ENCODE measurements at regions not wholly inside any gene's neighbourhood (a gene's known extent, or its start where the extent isn't known, plus 50 kb on each side); places are given as distances from the start of the nearest gene placed in this dataset.

GRCh38 chr6:79423216-79423615 is 114.0 kb downstream of the LCA5 start:
- Histone ChIP-seq H3K4me1 (peaks cover 0 to 6% (median 0%) of the 10 kb centered on the region in 4 donors), H3K36me3 (no peaks in the 10 kb centered on the region), H3K27me3 (no peaks in the 10 kb centered on the region), H3K27ac (no peak overlapping the region), H3K4me3 (no peak overlapping the region), H3K9me3 (no peaks in the 10 kb centered on the region)
- no peak for DNase-seq (ENCODE audit: low spot score in 2 of 2)
- 61 to 62% methylated on average over 2 of the region's 2 CpGs for WGBS, 2 donors
- TF ChIP-seq CTCF (IDR thresholded peaks at IDR 0.05), result no peak
- TF ChIP-seq EP300 (IDR thresholded peaks at IDR 0.05), result no peak
- TF ChIP-seq POLR2A (IDR thresholded peaks at IDR 0.05), result no peak

DNA sequence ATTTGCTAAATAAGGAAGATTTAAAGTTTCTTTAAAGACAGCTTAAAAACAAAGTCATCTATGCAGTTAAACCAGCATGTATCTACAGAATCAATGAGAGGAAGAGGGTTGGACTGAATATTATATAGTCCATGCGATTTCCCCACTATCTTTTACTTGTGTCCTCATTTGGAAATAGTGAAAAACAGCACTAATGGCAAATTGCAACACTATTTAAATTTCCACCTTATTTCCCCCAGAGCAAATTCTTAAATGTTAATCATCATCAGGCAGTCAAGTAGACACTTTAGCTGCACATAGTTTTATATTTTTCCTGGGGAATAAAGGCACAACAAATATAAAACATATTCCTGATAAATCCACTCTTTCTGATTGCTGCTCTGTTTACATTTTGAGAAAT is 114.6 kb downstream of the LCA5 start:
- H3K36me3 ChIP-seq, result no peaks in the 10 kb centered on the region
- TF ChIP-seq EP300 (IDR thresholded peaks at IDR 0.05) (no peak), POLR2A (IDR thresholded peaks at IDR 0.05) (no peak), CTCF (IDR thresholded peaks at IDR 0.05) (no peak)
- 74 to 82% methylated on average over 1 of the region's 1 CpG for WGBS, 2 donors
- no peaks in the 10 kb centered on the region for H3K27me3 ChIP-seq
- H3K4me3 ChIP-seq, result no peak overlapping the region
- H3K9me3 ChIP-seq, result no peaks in the 10 kb centered on the region
- peaks cover 0 to 6% (median 0%) of the 10 kb centered on the region in 4 donors for H3K4me1 ChIP-seq
- DNase-seq (ENCODE audit: low spot score in 2 of 2), result no peak
- H3K27ac ChIP-seq, result no peak overlapping the region

DNA sequence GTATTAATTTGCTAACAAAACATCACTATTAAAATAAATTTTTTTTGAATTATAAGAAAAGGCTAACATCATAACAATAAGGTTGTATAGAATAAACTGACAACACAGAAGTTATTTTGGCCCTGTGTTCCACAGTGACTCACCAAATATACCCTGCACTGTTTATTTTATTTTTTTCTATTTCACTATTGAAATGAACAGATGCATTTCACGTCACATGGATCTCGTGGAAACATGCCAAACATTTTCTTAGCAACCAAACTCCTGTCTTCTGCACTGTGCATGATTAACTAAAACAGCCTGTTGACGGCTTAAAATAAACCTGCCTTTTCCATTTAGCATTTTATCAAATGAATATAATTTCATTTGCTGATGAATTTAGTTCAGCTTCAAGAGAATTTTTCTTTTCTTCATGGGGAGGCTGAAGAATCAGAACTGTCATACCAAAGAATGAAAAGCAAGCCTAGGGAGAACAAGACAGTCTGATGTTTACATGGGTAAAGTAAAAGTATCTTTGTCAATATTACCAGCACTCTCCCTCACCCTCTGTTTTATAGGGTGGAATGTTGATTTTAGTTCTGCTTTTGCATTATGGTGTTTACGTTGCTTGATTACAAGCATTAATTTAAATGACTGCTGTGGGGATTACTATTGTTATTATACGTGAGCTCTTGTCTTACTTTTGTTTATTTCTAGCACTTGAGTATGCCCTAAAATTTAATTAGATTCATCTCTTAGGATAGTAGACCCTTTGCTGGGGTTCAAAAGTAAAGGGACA is 115.3 kb downstream of the LCA5 start:
- no peaks in the 10 kb centered on the region for H3K9me3 ChIP-seq
- H3K27me3 ChIP-seq, result no peaks in the 10 kb centered on the region
- DNase-seq (ENCODE audit: low spot score in 2 of 2), result no peak
- 24 to 26% methylated on average over 5 of the region's 5 CpGs for WGBS, 2 donors
- no peak overlapping the region for H3K27ac ChIP-seq
- peaks cover 0 to 6% (median 0%) of the 10 kb centered on the region in 4 donors for H3K4me1 ChIP-seq
- TF ChIP-seq CTCF (IDR thresholded peaks at IDR 0.05) (no peak), EP300 (IDR thresholded peaks at IDR 0.05) (no peak), POLR2A (IDR thresholded peaks at IDR 0.05) (no peak)
- no peak overlapping the region for H3K4me3 ChIP-seq
- H3K36me3 ChIP-seq, result no peaks in the 10 kb centered on the region

DNA sequence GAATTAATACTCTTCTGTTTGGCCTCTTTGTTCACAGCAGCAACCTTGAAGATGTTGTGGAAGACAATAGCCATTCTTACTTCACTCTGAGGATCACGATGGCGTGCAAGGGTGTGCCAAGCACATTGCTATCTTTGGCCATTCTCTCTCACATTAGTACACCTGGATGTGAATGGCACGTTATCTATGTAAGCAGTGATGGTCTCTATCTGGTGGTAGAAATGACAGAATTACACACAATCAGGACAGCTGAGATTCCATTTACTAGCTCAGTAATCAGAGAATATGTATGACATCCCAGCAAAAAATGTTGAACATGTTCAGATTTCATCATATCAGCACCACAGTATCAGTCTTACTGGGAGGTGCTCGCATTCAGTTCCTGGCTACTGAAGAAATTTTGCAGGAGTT is 116.2 kb downstream of the LCA5 start:
- Histone ChIP-seq H3K4me3 (no peak overlapping the region), H3K36me3 (no peaks in the 10 kb centered on the region), H3K27me3 (no peaks in the 10 kb centered on the region), H3K9me3 (no peaks in the 10 kb centered on the region), H3K4me1 (peaks cover 0 to 6% (median 0%) of the 10 kb centered on the region in 4 donors), H3K27ac (no peak overlapping the region)
- TF ChIP-seq EP300 (IDR thresholded peaks at IDR 0.05) (no peak), POLR2A (IDR thresholded peaks at IDR 0.05) (no peak), CTCF (IDR thresholded peaks at IDR 0.05) (no peak)
- 86 to 89% methylated on average over 4 of the region's 4 CpGs for WGBS, 2 donors
- DNase-seq (ENCODE audit: low spot score in 2 of 2), result no peak

GRCh38 chr6:79420054-79420453 is 117.2 kb downstream of the LCA5 start:
- Histone ChIP-seq H3K27ac (no peak overlapping the region), H3K9me3 (no peaks in the 10 kb centered on the region), H3K36me3 (no peaks in the 10 kb centered on the region), H3K4me1 (peaks cover 0 to 6% (median 0%) of the 10 kb centered on the region in 4 donors), H3K27me3 (no peaks in the 10 kb centered on the region), H3K4me3 (no peak overlapping the region)
- 49 to 58% methylated on average over 1 of the region's 1 CpG for WGBS, 2 donors
- TF ChIP-seq POLR2A (IDR thresholded peaks at IDR 0.05), result no peak
- TF ChIP-seq CTCF (IDR thresholded peaks at IDR 0.05), result no peak
- TF ChIP-seq EP300 (IDR thresholded peaks at IDR 0.05), result no peak
- no peak for DNase-seq (ENCODE audit: low spot score in 2 of 2)
